ENCODE measurements at regions not wholly inside any gene's neighbourhood (a gene's known extent, or its start where the extent isn't known, plus 50 kb on each side); places are given as distances from the start of the nearest gene placed in this dataset.

DNA sequence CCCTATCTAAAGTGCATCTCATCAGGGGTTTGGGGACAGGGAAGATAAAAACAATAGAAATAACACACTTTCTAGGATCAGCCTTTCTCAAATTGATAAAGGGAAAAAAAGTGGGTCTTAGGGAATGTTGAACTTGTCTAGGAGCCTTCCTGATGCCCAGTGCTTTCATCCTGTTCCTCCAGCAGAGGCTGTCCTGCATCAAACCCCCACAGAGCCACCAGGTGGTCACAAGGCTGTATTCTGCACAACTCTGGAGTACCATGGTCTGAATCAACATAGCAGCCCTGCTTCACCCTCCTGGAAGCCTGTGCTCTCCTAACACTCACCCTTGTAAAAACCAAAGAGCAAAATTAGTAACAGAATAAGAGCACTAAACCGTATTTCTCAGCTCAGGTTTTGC lies 118.5 kb upstream of the SLC25A36 start:
- TF ChIP-seq CTCF (IDR thresholded peaks at IDR 0.05) (no peak), EZH2phosphoT487 (IDR thresholded peaks at IDR 0.05) (no peak)
